Endothelial cell of umbilical vein (primary cell): ENCODE measurements at regions not wholly inside any gene's neighbourhood (a gene's known extent, or its start where the extent isn't known, plus 50 kb on each side); places are given as distances from the start of the nearest gene placed in this dataset.

Experiments used
- CTCF ChIP-seq, 2 donors: IDR thresholded peaks; 1 replicate in 1 of 2; 2 replicates in 1 of 2; pipeline ENCODE4 v1.5.1; 2011; ENCODE audit warnings: low read length in 2 of 2, mild to moderate bottlenecking in 2 of 2, moderate library complexity in 2 of 2, control low read depth in 1 of 2, inconsistent platforms in 1 of 2, low read depth in 1 of 2; ENCODE audit not compliant: insufficient read depth in 1 of 2; ENCODE audit errors: extremely low read depth in 1 of 2
- EZH2 ChIP-seq: IDR thresholded peaks from 2 replicates; pipeline ENCODE4 v1.6.1; 2012; ENCODE audit warnings: borderline replicate concordance, low read depth, mild to moderate bottlenecking, moderate library complexity, low read length, inconsistent platforms; ENCODE audit not compliant: severe bottlenecking
- FOS ChIP-seq: IDR thresholded peaks from 2 replicates; pipeline ENCODE4 v1.6.1; 2011; ENCODE audit warnings: mild to moderate bottlenecking, low read length, moderate library complexity, borderline replicate concordance; ENCODE audit not compliant: insufficient read depth
- MYC ChIP-seq: IDR thresholded peaks from one replicate; pipeline ENCODE4 v1.6.1; 2011; ENCODE audit warnings: mild to moderate bottlenecking, low read depth, low read length

- no peak for TF ChIP-seq EZH2
- no peak for TF ChIP-seq CTCF (IDR thresholded peaks at IDR 0.05; ENCODE audit: extremely low read depth in 1 of 2, insufficient read depth in 1 of 2, low read depth in 1 of 2, low read length in 2 of 2)
- no peak for TF ChIP-seq MYC
- no peak for TF ChIP-seq FOS
These were observed 521.0 kb upstream of the CFAP20DC start for GRCh38 chr3:59570806-59571205.
